Stomach (tissue), 4 donors: ENCODE measurements at regions not wholly inside any gene's neighbourhood (a gene's known extent, or its start where the extent isn't known, plus 50 kb on each side); places are given as distances from the start of the nearest gene placed in this dataset.

ENCODE experiments used
- EP300 ChIP-seq: sonication (generic); formaldehyde crosslinking; IDR thresholded peaks from one replicate; pipeline ENCODE4 v1.6.1; 2017; ENCODE audit warnings: antibody characterized with exemption
- POLR2A ChIP-seq, 4 donors: fragments of 450-650 bp; IDR thresholded peaks; one replicate each; pipeline ENCODE4 v1.6.1; 2016; ENCODE audit warnings: antibody characterized with exemption in 4 of 4, control low read depth in 2 of 4, mild to moderate bottlenecking in 1 of 4, moderate library complexity in 1 of 4
- TF ChIP-seq, protein P1 (sequence below), 7 experiments: fragments of 450-650 bp in 4 of 7; fragments of 200-600 bp in 3 of 7; sonication (generic) in 3 of 7; IDR thresholded peaks; one replicate each; pipeline ENCODE4 v1.5.1; 2016 to 2019; ENCODE audit warnings: antibody characterized with exemption in 7 of 7, control low read depth in 2 of 7, mild to moderate bottlenecking in 1 of 7

DNA sequence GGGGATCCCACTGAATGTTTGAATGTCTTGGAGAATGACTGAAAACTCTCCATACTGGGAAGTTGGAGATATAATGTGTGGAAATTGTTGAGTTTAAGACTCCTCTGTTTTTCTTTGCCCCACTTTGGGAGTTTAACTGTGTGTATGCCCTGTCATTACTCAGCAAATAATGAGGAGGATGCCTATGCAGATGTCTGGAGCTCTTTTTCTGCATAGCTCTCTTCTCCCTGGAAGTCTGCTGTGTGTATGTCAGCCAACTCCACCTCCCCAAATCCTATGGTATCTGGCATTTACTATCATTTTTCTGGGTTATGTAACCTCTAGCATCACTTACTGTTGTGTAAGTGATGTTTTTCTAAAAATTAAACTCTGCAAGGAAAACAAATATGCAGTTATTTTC lies 122.2 kb downstream of the ANKRD7 start:
- TF ChIP-seq, protein P1, sequence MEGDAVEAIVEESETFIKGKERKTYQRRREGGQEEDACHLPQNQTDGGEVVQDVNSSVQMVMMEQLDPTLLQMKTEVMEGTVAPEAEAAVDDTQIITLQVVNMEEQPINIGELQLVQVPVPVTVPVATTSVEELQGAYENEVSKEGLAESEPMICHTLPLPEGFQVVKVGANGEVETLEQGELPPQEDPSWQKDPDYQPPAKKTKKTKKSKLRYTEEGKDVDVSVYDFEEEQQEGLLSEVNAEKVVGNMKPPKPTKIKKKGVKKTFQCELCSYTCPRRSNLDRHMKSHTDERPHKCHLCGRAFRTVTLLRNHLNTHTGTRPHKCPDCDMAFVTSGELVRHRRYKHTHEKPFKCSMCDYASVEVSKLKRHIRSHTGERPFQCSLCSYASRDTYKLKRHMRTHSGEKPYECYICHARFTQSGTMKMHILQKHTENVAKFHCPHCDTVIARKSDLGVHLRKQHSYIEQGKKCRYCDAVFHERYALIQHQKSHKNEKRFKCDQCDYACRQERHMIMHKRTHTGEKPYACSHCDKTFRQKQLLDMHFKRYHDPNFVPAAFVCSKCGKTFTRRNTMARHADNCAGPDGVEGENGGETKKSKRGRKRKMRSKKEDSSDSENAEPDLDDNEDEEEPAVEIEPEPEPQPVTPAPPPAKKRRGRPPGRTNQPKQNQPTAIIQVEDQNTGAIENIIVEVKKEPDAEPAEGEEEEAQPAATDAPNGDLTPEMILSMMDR (IDR thresholded peaks at IDR 0.05), result no peak
- TF ChIP-seq POLR2A (IDR thresholded peaks at IDR 0.05), result no peak
- no peak for TF ChIP-seq EP300
